ENCODE measurements at regions not wholly inside any gene's neighbourhood (a gene's known extent, or its start where the extent isn't known, plus 50 kb on each side); places are given as distances from the start of the nearest gene placed in this dataset.

GRCh38 chr10:10872035-10872673, 145.5 kb upstream of the CELF2 start:
- no peak for DNase-seq
- Histone ChIP-seq H3K4me3 (ENCODE audit: low read depth, low read length) (no peak overlapping the region), H3K27me3 (replicated peaks; ENCODE audit: control insufficient read depth, insufficient read depth, low read length) (no peaks in the 10 kb centered on the region), H3K9me3 (no peaks in the 10 kb centered on the region), H3K4me1 (no peaks in the 10 kb centered on the region), H3K36me3 (ENCODE audit: control insufficient read depth, insufficient read depth, low read length) (no peaks in the 10 kb centered on the region)
- peaks cover 6% of the 10 kb centered on the region for H3K9me3 Mint-ChIP-seq (ENCODE audit: unreplicated experiment)
- H3K4me1 Mint-ChIP-seq (ENCODE audit: low read depth, unreplicated experiment): no peaks in the 10 kb centered on the region
- no TSS peak for BruUV-seq (replicated peaks)
- H3K27me3 Mint-ChIP-seq (ENCODE audit: insufficient read depth, unreplicated experiment): peaks cover 18% of the 10 kb centered on the region
- TF ChIP-seq CTCF (IDR thresholded peaks at IDR 0.05; ENCODE audit: insufficient read depth in 1 of 2, low read depth in 1 of 2, low read length in 1 of 2, severe bottlenecking in 1 of 2, unreplicated experiment in 1 of 2): no peak
- no peak overlapping the region for H3K27ac Mint-ChIP-seq (ENCODE audit: unreplicated experiment)
- POLR2A ChIA-PET: no interaction called here
- CTCF ChIA-PET: no interaction called here
- H3K36me3 Mint-ChIP-seq (ENCODE audit: insufficient read depth, unreplicated experiment): no peaks in the 10 kb centered on the region
- H3K4me3 Mint-ChIP-seq (ENCODE audit: unreplicated experiment): no peak overlapping the region
- intact Hi-C loops (cut with micrococcal nuclease; ENCODE audit: unreplicated experiment): no loop called here

DNA sequence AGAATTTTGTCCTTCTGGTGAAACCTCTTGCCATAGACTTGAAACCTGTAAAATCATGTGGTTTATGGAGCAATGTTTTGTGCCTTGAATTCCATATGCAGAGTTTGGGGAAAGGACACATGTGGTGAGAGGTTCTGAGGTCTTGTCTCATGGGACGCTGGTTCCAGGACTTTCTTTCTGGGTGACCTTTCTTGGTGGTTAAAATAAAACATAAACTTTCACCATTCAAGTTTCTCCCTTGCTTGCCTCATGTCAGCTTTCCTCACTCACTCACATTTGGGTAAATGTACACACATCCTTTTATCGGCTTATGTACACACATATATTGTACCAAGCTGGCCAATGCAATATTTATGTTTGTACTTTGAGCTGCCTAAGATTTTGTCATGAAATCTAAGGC, 144.9 kb upstream of the CELF2 start:
- Histone ChIP-seq H3K4me3 (ENCODE audit: low read depth, low read length) (no peak overlapping the region), H3K27me3 (replicated peaks; ENCODE audit: control insufficient read depth, insufficient read depth, low read length) (no peaks in the 10 kb centered on the region), H3K36me3 (ENCODE audit: control insufficient read depth, insufficient read depth, low read length) (no peaks in the 10 kb centered on the region), H3K4me1 (no peaks in the 10 kb centered on the region), H3K9me3 (no peaks in the 10 kb centered on the region)
- TF ChIP-seq CTCF (IDR thresholded peaks at IDR 0.05; ENCODE audit: insufficient read depth in 1 of 2, low read depth in 1 of 2, low read length in 1 of 2, severe bottlenecking in 1 of 2, unreplicated experiment in 1 of 2): no peak
- peaks cover 2% of the 10 kb centered on the region for H3K9me3 Mint-ChIP-seq (ENCODE audit: unreplicated experiment)
- BruUV-seq (replicated peaks): no TSS peak
- peaks cover 14% of the 10 kb centered on the region for H3K27me3 Mint-ChIP-seq (ENCODE audit: insufficient read depth, unreplicated experiment)
- ChIA-PET POLR2A (interaction anchor here (0.6 kb wide), 1 partner anchor 1686 kb away, joined by 4 read pairs; no protein-coding TSS in a partner anchor), CTCF (no interaction called here)
- no peak for DNase-seq
- intact Hi-C loops (cut with micrococcal nuclease; ENCODE audit: unreplicated experiment): no loop called here
- H3K4me1 Mint-ChIP-seq (ENCODE audit: low read depth, unreplicated experiment): no peaks in the 10 kb centered on the region
- no peak overlapping the region for H3K4me3 Mint-ChIP-seq (ENCODE audit: unreplicated experiment)
- H3K36me3 Mint-ChIP-seq (ENCODE audit: insufficient read depth, unreplicated experiment): no peaks in the 10 kb centered on the region
- H3K27ac Mint-ChIP-seq (ENCODE audit: unreplicated experiment): no peak overlapping the region

- intact Hi-C loops (cut with micrococcal nuclease; ENCODE audit: unreplicated experiment): no loop called here
- no peaks in the 10 kb centered on the region for H3K27me3 ChIP-seq (replicated peaks; ENCODE audit: control insufficient read depth, insufficient read depth, low read length)
- H3K36me3 ChIP-seq (ENCODE audit: control insufficient read depth, insufficient read depth, low read length): no peaks in the 10 kb centered on the region
- H3K4me1 Mint-ChIP-seq (ENCODE audit: low read depth, unreplicated experiment): no peaks in the 10 kb centered on the region
- no peaks in the 10 kb centered on the region for H3K36me3 Mint-ChIP-seq (ENCODE audit: insufficient read depth, unreplicated experiment)
- BruUV-seq (replicated peaks): no TSS peak
- peaks cover 11% of the 10 kb centered on the region for H3K27me3 Mint-ChIP-seq (ENCODE audit: insufficient read depth, unreplicated experiment)
- CTCF ChIA-PET: no interaction called here
- H3K9me3 Mint-ChIP-seq (ENCODE audit: unreplicated experiment): no peaks in the 10 kb centered on the region
- no peak overlapping the region for H3K27ac Mint-ChIP-seq (ENCODE audit: unreplicated experiment)
- H3K4me1 ChIP-seq: no peaks in the 10 kb centered on the region
- H3K4me3 Mint-ChIP-seq (ENCODE audit: unreplicated experiment): no peak overlapping the region
- TF ChIP-seq CTCF (IDR thresholded peaks at IDR 0.05; ENCODE audit: insufficient read depth in 1 of 2, low read depth in 1 of 2, low read length in 1 of 2, severe bottlenecking in 1 of 2, unreplicated experiment in 1 of 2): no peak
- POLR2A ChIA-PET: interaction anchor here (0.6 kb wide), 1 partner anchor 1687 kb away, joined by 4 read pairs; no protein-coding TSS in a partner anchor
- no peak for DNase-seq
- H3K9me3 ChIP-seq: no peaks in the 10 kb centered on the region
- no peak overlapping the region for H3K4me3 ChIP-seq (ENCODE audit: low read depth, low read length)
These were observed 144.4 kb upstream of the CELF2 start for GRCh38 chr10:10873289-10873688.
